Astrocyte of the cerebellum (primary cell): ENCODE measurements at regions not wholly inside any gene's neighbourhood (a gene's known extent, or its start where the extent isn't known, plus 50 kb on each side); places are given as distances from the start of the nearest gene placed in this dataset.

Experiments used
- DNase-seq: peaks from one replicate; pipeline ENCODE4 v3.0.0-alpha.2; 2011; ENCODE audit warnings: low read depth
- H3K4me3 ChIP-seq: 2 replicates; pipeline ENCODE4 v1.5.1; 2011; ENCODE audit warnings: mild to moderate bottlenecking, low read depth, low read length, moderate library complexity
- in situ Hi-C: cut with HindIII; loops from 2 replicates; pipeline ENCODE4 v1.10.0; 2017; ENCODE audit warnings: low sequenced_read_pairs
- TF ChIP-seq, protein P1 (sequence below): IDR thresholded peaks from 2 replicates; pipeline ENCODE4 v1.5.1; 2012; ENCODE audit warnings: low read length, low read depth, moderate library complexity, mild to moderate bottlenecking; ENCODE audit errors: missing control alignments

GRCh38 chr6:165229216-165229615 lies 80.2 kb downstream of the C6orf118 start:
- no peak for DNase-seq
- in situ Hi-C loops = no loop called here
- no peak overlapping the region for H3K4me3 ChIP-seq
- TF ChIP-seq, protein P1, sequence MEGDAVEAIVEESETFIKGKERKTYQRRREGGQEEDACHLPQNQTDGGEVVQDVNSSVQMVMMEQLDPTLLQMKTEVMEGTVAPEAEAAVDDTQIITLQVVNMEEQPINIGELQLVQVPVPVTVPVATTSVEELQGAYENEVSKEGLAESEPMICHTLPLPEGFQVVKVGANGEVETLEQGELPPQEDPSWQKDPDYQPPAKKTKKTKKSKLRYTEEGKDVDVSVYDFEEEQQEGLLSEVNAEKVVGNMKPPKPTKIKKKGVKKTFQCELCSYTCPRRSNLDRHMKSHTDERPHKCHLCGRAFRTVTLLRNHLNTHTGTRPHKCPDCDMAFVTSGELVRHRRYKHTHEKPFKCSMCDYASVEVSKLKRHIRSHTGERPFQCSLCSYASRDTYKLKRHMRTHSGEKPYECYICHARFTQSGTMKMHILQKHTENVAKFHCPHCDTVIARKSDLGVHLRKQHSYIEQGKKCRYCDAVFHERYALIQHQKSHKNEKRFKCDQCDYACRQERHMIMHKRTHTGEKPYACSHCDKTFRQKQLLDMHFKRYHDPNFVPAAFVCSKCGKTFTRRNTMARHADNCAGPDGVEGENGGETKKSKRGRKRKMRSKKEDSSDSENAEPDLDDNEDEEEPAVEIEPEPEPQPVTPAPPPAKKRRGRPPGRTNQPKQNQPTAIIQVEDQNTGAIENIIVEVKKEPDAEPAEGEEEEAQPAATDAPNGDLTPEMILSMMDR = no peak

GRCh38 chr6:165227644-165228329 lies 81.6 kb downstream of the C6orf118 start:
- TF ChIP-seq, protein P1 = no peak
- no peak for DNase-seq
- H3K4me3 ChIP-seq = no peak overlapping the region
- in situ Hi-C loops = no loop called here

- DNase-seq = no peak
- in situ Hi-C loops = no loop called here
- TF ChIP-seq, protein P1 = no peak
- H3K4me3 ChIP-seq = no peak overlapping the region
Measured at GRCh38 chr6:165223736-165224135, 85.7 kb downstream of the C6orf118 start.

GRCh38 chr6:165223101-165223500 lies 86.3 kb downstream of the C6orf118 start:
- TF ChIP-seq, protein P1 = no peak
- in situ Hi-C loops = no loop called here
- H3K4me3 ChIP-seq = no peak overlapping the region
- DNase-seq = no peak

- H3K4me3 ChIP-seq = no peak overlapping the region
- in situ Hi-C loops = no loop called here
- TF ChIP-seq, protein P1 = no peak
- no peak for DNase-seq
Measured at GRCh38 chr6:165222315-165223025, 86.9 kb downstream of the C6orf118 start.

DNA sequence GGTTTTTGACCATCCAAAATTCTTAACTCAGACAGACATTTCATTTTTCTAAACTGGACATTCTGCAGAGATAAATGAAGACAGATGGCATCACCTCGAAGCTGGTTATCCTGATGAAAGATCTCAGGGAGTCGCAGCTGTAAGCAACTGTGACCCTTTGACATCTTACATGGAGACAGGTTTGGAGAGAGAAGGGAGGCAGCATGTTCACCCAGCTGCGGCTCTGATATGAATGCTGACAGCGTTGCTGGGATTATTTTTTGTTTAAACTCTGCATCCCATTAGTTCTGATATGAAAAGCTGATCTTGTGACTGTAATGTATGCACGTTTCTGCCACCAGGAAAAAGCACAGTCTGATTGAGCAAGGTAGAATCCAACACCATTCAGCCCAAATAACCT lies 89.4 kb downstream of the C6orf118 start:
- DNase-seq = no peak
- TF ChIP-seq, protein P1 = no peak

More for the DNA sequence above, 89.4 kb downstream of the C6orf118 start:
- in situ Hi-C loops = no loop called here
- no peak overlapping the region for H3K4me3 ChIP-seq
